Activated T-helper 1 cell treated with anti-CD3 and anti-CD28 coated beads, Interleukin-12 subunit alpha, Interleukin-12 subunit beta, Interleukin-2, Interleukin-4 antibody, amounts not matched to agents 30 ng/mL and 10 ng/mL and 1 ng/mL, durations not matched to agents 14 hours and 24 hours and 36 hours (primary cell): ENCODE measurements at regions not wholly inside any gene's neighbourhood (a gene's known extent, or its start where the extent isn't known, plus 50 kb on each side); places are given as distances from the start of the nearest gene placed in this dataset.
"Not testable (repeated sequence)": the region's sequence is repeated elsewhere in the genome, so short reads cannot be mapped to it uniquely, and the experiment has no call there.

ENCODE experiments used
- DNase-seq: peaks from one replicate; pipeline ENCODE4 v3.0.0; 2021; ENCODE audit warnings: low spot score
- H3K27ac Mint-ChIP-seq: one replicate; pipeline ENCODE4 v1.8.0; 2021; ENCODE audit warnings: mild to moderate bottlenecking, mixed read lengths
- H3K27me3 Mint-ChIP-seq: one replicate; pipeline ENCODE4 v1.8.0; 2022; ENCODE audit warnings: mild to moderate bottlenecking, moderate library complexity, mixed read lengths; ENCODE audit not compliant: insufficient read depth
- H3K36me3 Mint-ChIP-seq: one replicate; pipeline ENCODE4 v1.8.0; 2021; ENCODE audit warnings: low read depth, mixed read lengths
- H3K4me1 Mint-ChIP-seq: one replicate; pipeline ENCODE4 v1.8.0; 2021; ENCODE audit warnings: low read depth, mixed read lengths
- H3K4me3 Mint-ChIP-seq: one replicate; pipeline ENCODE4 v1.8.0; 2021; ENCODE audit warnings: mild to moderate bottlenecking, moderate library complexity, mixed read lengths
- H3K9me3 Mint-ChIP-seq: one replicate; pipeline ENCODE4 v1.8.0; 2021; ENCODE audit warnings: mixed read lengths
- intact Hi-C: fragments of 100-400 bp; cut with micrococcal nuclease; formaldehyde crosslinking; loops from one replicate; pipeline ENCODE4 v1.15.1; 2024

DNA sequence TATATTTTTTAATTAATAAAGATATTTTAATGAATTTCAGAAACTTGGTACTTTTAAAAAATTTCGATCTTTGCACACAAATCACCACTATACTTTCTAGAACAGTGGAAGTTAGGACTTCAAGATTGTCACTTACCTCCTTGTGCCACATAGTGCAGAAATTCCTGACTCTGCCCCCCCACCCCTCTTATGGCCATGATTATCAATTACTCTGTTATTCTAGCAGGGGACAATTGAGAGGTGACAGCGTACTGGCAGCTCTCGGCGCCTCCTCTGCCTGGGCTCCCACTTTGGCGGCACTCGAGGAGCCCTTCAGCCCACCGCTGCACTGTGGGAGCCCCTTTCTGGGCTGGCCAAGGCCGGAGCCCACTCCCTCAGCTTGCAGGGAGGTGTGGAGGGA is 325.9 kb downstream of the PPP1R3A start:
- H3K27ac Mint-ChIP-seq, H3K4me3 Mint-ChIP-seq, intact Hi-C loops, H3K27me3 Mint-ChIP-seq, DNase-seq, H3K4me1 Mint-ChIP-seq, H3K36me3 Mint-ChIP-seq, H3K9me3 Mint-ChIP-seq: not testable (repeated sequence)

DNA sequence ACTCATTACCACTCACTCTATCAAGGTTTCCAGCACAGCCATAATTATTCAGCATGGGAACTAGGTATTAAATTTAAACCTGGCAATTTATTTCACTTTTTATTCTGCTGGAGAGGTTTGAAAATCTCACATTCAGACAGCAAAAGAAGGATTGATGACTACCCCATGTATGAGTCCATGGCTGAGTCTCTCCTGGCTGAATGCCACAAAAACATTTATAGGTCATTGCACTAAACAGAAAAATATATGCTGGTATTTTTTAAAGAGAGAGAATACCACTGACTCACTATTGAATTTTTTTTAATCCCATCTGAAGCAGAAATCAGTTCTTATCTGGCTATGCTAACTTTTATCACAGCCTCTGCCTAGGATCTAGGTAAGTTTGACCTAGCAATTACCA is 336.3 kb downstream of the PPP1R3A start:
- Mint-ChIP-seq H3K27ac (no peak overlapping the region), H3K4me3 (no peak overlapping the region), H3K4me1 (no peaks in the 10 kb centered on the region), H3K36me3 (no peaks in the 10 kb centered on the region), H3K27me3 (no peaks in the 10 kb centered on the region), H3K9me3 (no peaks in the 10 kb centered on the region)
- DNase-seq = no peak
- intact Hi-C loops = no loop called here

DNA sequence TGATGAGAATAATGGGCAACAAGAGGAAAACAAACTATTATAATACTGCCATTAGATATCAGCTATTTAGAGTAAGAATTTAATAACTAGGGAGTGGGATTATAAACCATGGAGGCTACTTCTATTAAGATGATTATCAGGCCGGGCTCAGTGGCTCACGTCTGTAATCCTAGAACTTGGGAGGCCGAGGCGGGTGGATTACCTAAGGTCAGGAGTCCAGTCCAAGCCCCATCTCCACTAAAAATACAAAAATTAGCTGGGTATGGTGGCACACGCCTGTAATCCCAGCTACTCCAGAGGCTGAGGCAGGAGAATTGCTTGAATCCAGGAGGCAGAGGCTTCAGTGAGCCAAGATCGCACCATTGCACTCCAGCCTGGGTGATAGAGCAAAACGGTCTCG is 355.6 kb downstream of the PPP1R3A start:
- H3K4me1 Mint-ChIP-seq, H3K27me3 Mint-ChIP-seq, H3K27ac Mint-ChIP-seq, H3K9me3 Mint-ChIP-seq, DNase-seq, intact Hi-C loops, H3K36me3 Mint-ChIP-seq, H3K4me3 Mint-ChIP-seq: not testable (repeated sequence)

DNA sequence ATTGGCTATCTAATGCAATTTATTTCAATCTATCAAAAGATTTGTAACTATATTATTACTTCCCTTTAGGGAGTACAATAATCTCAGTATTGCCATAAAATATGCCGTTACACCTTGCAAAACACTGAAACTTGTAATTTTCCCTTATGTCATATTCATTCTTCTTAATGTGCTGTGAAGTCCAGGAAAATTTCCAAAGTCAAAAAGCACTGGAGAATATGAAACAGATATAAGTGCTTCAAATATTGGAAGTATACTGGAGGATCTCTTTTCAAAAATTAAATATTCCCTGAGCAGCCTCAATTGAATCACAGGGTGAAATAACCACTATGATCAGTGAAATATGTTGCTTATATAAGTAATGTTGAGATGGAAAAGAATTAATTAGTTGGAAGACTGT is 356.0 kb downstream of the PPP1R3A start:
- Mint-ChIP-seq H3K36me3 (no peaks in the 10 kb centered on the region), H3K4me3 (no peak overlapping the region), H3K4me1 (no peaks in the 10 kb centered on the region), H3K27me3 (no peaks in the 10 kb centered on the region), H3K27ac (no peak overlapping the region), H3K9me3 (no peaks in the 10 kb centered on the region)
- intact Hi-C loops = no loop called here
- no peak for DNase-seq

DNA sequence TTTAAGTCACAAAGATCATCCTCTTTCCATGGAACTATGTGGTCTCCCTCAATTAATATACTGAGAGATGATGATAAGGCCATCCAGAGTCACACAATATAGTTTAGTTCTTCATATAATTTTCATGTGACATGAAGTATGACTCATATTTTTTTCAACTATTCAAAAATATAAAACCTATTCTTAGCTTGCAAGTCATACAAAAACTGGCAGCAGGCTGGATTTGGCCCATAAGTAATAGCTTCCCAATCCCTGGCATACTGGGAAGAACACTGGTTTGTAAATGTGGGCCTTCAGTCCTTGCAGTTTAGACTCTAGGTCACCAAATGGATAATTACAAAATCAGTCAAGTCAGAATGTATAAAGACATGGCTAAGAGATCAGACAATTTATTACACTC is 356.6 kb downstream of the PPP1R3A start:
- H3K4me3 Mint-ChIP-seq = no peak overlapping the region
- no peaks in the 10 kb centered on the region for H3K4me1 Mint-ChIP-seq
- H3K27me3 Mint-ChIP-seq = no peaks in the 10 kb centered on the region
- DNase-seq = no peak
- no peaks in the 10 kb centered on the region for H3K36me3 Mint-ChIP-seq
- intact Hi-C loops = no loop called here
- H3K27ac Mint-ChIP-seq = no peak overlapping the region
- no peaks in the 10 kb centered on the region for H3K9me3 Mint-ChIP-seq

DNA sequence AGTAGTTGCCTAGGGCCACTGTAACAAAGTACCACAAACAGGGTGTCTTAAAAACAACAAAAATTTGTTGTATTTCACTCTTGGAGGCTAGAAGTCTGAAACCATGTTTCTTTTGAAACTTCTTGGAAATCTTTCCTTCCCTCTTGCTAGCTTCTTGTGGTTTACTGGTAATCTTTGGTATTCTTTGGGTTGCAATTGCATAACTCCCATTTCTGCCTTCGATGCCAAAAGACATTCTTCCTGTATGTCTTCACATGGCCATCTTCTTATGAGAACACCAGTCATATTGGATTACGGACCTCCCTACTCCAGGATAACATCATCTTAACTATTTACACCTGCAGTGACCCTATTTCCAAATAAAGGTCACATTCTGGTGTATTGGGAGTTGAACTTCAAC is 357.4 kb downstream of the PPP1R3A start:
- DNase-seq = no peak
- intact Hi-C loops = no loop called here
- no peaks in the 10 kb centered on the region for H3K9me3 Mint-ChIP-seq
- no peaks in the 10 kb centered on the region for H3K4me1 Mint-ChIP-seq
- no peak overlapping the region for H3K27ac Mint-ChIP-seq
- H3K36me3 Mint-ChIP-seq = no peaks in the 10 kb centered on the region
- no peaks in the 10 kb centered on the region for H3K27me3 Mint-ChIP-seq
- H3K4me3 Mint-ChIP-seq = no peak overlapping the region

DNA sequence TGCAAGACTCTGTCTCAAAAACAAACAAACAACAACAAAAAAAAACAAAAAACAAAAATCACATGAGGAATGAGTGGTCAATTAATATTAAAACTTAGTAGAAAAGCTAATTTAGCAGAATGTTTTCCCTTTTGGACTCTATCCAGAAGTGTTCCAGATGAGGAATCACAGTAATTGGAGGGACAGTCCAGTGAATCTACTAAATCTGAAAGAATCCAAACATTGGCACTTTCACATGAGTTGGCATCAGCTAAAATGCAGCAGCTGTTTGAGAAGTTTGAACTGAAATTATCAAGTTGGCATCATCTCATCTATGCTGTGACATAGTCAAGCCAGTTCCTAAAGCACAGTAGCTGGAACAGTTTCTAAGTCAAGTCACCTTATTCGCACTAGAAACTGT is 367.8 kb downstream of the PPP1R3A start:
- intact Hi-C loops = no loop called here
- no peak overlapping the region for H3K27ac Mint-ChIP-seq
- DNase-seq = no peak
- no peaks in the 10 kb centered on the region for H3K4me1 Mint-ChIP-seq
- no peaks in the 10 kb centered on the region for H3K27me3 Mint-ChIP-seq
- no peaks in the 10 kb centered on the region for H3K36me3 Mint-ChIP-seq
- H3K4me3 Mint-ChIP-seq = no peak overlapping the region
- peaks cover 4% of the 10 kb centered on the region for H3K9me3 Mint-ChIP-seq

DNA sequence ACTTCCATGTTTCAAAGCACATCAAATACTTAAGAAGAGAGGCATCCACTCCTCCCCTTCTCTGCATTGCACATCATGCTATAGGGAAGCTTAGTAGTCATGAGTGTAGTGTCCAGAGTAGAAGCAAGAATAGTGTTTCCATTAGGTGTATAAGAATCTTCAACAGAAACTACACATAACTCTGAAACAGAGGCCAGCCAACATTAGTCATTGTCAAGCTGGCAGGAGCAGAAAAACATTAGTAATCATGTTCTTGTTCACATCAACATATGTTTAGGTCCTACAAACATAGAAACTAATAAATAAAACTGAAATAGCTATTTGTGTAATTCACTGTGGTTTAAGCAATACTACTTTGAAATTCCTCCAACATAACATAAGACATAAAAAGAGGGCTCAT is 370.2 kb downstream of the PPP1R3A start:
- H3K36me3 Mint-ChIP-seq = no peaks in the 10 kb centered on the region

DNA sequence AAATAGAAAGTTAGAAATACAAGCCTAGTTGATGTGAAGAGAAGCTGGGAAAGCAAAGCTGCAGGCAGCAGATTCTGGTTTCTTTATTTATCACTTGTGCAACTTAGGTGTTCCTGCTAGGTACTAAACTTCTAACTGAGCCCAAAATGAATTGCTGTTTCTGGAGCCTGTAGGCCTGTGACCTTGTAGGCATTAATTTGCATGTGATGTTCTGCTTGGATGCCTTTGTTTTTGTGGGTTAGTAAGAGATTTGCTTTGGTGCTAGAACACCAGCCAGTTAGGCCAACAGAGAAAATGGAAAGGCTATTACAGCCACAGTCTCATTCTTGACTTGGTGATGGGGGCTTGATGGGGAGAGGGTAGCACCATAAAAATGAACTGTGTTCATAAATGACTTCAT is 370.7 kb downstream of the PPP1R3A start:
- no peak for DNase-seq
- no peak overlapping the region for H3K4me3 Mint-ChIP-seq

More for the DNA sequence above, 370.2 kb downstream of the PPP1R3A start:
- Mint-ChIP-seq H3K4me1 (no peaks in the 10 kb centered on the region), H3K27ac (no peak overlapping the region), H3K9me3 (peaks cover 3% of the 10 kb centered on the region), H3K27me3 (no peaks in the 10 kb centered on the region), H3K4me3 (no peak overlapping the region)
- intact Hi-C loops = no loop called here
- DNase-seq = no peak

DNA sequence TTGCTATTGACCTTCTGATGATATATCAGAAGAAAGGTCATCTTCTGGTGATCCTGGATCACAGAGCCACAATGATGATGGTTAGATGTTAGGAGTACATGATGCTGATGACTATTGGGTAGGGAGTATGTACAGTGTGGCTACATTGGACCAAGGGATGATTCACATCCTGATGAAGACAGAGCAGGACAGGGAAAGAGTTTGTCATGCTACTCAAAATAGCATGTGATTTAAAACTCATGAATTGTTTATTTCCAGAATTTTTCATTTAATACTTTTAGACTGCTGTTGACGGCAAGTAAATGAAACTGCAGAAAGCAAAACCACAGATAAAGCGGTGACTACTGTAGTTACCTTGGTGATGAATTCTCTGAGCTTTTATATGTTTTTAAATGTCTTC is 397.3 kb downstream of the PPP1R3A start:
- no peaks in the 10 kb centered on the region for H3K4me1 Mint-ChIP-seq
- H3K9me3 Mint-ChIP-seq = peaks cover 8% of the 10 kb centered on the region
- no peak overlapping the region for H3K27ac Mint-ChIP-seq
- no peak overlapping the region for H3K4me3 Mint-ChIP-seq
- H3K27me3 Mint-ChIP-seq = no peaks in the 10 kb centered on the region
- intact Hi-C loops = no loop called here
- DNase-seq = no peak
- H3K36me3 Mint-ChIP-seq = no peaks in the 10 kb centered on the region

More for the DNA sequence above, 370.7 kb downstream of the PPP1R3A start:
- no peaks in the 10 kb centered on the region for H3K27me3 Mint-ChIP-seq
- no peak overlapping the region for H3K27ac Mint-ChIP-seq
- intact Hi-C loops = no loop called here
- H3K36me3 Mint-ChIP-seq = no peaks in the 10 kb centered on the region
- no peaks in the 10 kb centered on the region for H3K9me3 Mint-ChIP-seq
- H3K4me1 Mint-ChIP-seq = no peaks in the 10 kb centered on the region

DNA sequence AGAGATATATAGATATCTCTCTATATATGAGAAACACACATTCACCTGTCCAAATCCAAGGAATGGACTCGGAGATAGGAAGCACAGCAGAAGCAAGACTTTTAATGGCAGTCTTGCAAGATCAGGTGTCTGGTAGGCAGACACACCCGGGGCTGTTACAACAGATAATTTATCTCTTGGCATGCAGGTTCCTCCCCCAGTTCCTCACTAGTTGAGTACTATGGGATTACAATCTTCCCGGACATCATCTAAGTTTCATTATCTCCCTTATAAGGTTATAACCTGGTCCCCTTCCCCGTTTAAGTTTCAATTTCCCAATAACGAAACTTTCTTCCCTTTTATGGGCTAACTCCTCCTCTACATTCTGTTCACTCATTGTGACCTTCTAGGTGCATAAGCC is 399.3 kb downstream of the PPP1R3A start:
- no peak for DNase-seq
- H3K4me3 Mint-ChIP-seq = no peak overlapping the region
- H3K27me3 Mint-ChIP-seq = no peaks in the 10 kb centered on the region
- H3K9me3 Mint-ChIP-seq = peaks cover 8% of the 10 kb centered on the region
- intact Hi-C loops = no loop called here
- no peaks in the 10 kb centered on the region for H3K36me3 Mint-ChIP-seq
- H3K4me1 Mint-ChIP-seq = no peaks in the 10 kb centered on the region
- no peak overlapping the region for H3K27ac Mint-ChIP-seq

DNA sequence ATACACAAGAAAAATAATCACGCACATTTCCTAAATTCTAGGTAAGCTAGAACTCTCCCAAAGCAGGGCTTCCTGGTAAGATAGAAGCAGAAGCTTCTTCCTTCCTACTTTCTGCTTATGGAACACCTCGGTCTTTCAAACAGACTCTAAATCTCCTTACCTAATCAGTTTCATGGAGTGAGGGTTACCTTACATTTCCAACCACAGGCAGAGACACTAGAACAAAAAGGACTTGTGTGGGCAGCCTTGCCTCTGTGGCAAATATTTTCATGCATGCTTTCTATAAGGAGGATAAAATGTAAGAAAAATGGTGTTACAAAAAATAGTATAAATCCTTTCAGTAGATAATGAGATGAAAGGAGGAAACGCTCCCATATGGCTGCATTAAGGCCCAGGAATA is 386.3 kb upstream of the SMIM30 start:
- intact Hi-C loops = no loop called here
- Mint-ChIP-seq H3K27ac (no peak overlapping the region), H3K9me3 (no peaks in the 10 kb centered on the region), H3K4me3 (no peak overlapping the region), H3K36me3 (no peaks in the 10 kb centered on the region), H3K27me3 (no peaks in the 10 kb centered on the region), H3K4me1 (no peaks in the 10 kb centered on the region)
- DNase-seq = no peak

DNA sequence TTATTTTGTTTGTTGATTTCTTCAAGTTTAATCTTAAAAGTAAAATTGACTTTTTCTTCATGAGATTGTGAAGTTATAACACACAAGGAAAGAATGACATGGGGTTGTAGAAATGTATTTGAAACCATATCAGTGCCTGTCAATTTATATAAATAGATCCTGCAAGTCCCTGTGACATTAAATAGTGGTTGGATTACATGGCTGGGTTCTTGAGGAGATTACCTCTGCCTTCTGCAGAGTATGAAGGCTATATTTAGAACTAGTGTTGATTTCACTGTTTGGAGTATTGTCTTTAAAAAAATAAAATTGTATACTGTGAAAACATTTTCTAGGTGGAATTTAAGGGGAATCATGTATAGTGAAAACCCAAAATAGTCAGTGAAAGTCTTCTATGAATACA is 385.8 kb upstream of the SMIM30 start:
- Mint-ChIP-seq H3K9me3 (no peaks in the 10 kb centered on the region), H3K36me3 (no peaks in the 10 kb centered on the region), H3K4me3 (no peak overlapping the region), H3K27ac (no peak overlapping the region), H3K4me1 (no peaks in the 10 kb centered on the region), H3K27me3 (no peaks in the 10 kb centered on the region)
- intact Hi-C loops = no loop called here
- no peak for DNase-seq

DNA sequence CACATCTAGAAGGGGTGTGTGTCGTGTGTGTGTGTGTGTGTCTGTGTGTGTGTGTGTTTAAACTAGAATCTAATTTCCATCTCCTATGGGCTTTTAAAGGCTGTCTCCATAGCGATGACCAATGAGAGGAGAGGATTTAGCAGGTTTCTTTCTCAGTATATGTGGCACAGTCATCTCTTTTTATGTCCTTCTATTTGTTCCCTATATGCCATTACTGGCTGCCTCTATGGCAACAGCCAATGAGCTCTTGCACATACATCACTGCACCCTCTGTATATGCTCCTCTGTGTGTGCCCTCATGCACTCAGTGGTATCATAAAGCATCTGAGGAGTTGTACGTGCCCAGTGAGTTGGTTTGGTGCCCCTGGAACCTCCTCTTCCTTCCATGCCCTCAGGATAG is 378.2 kb upstream of the SMIM30 start:
- H3K27me3 Mint-ChIP-seq = not testable (repeated sequence)

More for the DNA sequence above, 378.2 kb upstream of the SMIM30 start:
- H3K9me3 Mint-ChIP-seq, DNase-seq, H3K36me3 Mint-ChIP-seq, intact Hi-C loops, H3K4me3 Mint-ChIP-seq, H3K27ac Mint-ChIP-seq, H3K4me1 Mint-ChIP-seq: not testable (repeated sequence)
